Brain microvascular endothelial cell (primary cell): ENCODE measurements at regions not wholly inside any gene's neighbourhood (a gene's known extent, or its start where the extent isn't known, plus 50 kb on each side); places are given as distances from the start of the nearest gene placed in this dataset.

ENCODE experiments used
- DNase-seq: peaks from one replicate; pipeline ENCODE4 v3.0.0-alpha.2; 2020
- H3K27ac ChIP-seq: fragments of 250-450 bp; sonication (Bioruptor Pico); 2 replicates; pipeline ENCODE4 v1.5.1; 2020; ENCODE audit warnings: mild to moderate bottlenecking, moderate library complexity
- H3K27me3 ChIP-seq: fragments of 250-450 bp; sonication (Bioruptor Pico); replicated peaks from 2 replicates; pipeline ENCODE4 v1.5.1; 2020; ENCODE audit warnings: mild to moderate bottlenecking
- H3K36me3 ChIP-seq: fragments of 250-450 bp; sonication (Bioruptor Pico); replicated peaks from 2 replicates; pipeline ENCODE4 v1.5.1; 2020; ENCODE audit warnings: mild to moderate bottlenecking
- H3K4me3 ChIP-seq: 2 replicates; pipeline ENCODE4 v1.5.1; 2011; ENCODE audit warnings: low read depth, mild to moderate bottlenecking, control low read depth, low read length, moderate library complexity
- CTCF ChIP-seq: IDR thresholded peaks from 2 replicates; pipeline ENCODE4 v1.5.1; 2011; ENCODE audit warnings: low read depth, mild to moderate bottlenecking, moderate library complexity, low read length, control low read depth, inconsistent platforms; ENCODE audit errors: missing control alignments
- in situ Hi-C: cut with HindIII; loops from 2 replicates; pipeline ENCODE4 v1.10.0; 2017; ENCODE audit warnings: low sequenced_read_pairs, low pct_ligation_motif_present

GRCh38 chr12:124679047-124679446 lies 111.6 kb upstream of the NCOR2 start:
- in situ Hi-C loops, result no loop called here
- no peak for TF ChIP-seq CTCF
- no peaks in the 10 kb centered on the region for H3K36me3 ChIP-seq
- no peak overlapping the region for H3K4me3 ChIP-seq
- H3K27me3 ChIP-seq, result no peaks in the 10 kb centered on the region
- no peak overlapping the region for H3K27ac ChIP-seq
- DNase-seq, result no peak

GRCh38 chr12:124678421-124678893 lies 111.0 kb upstream of the NCOR2 start:
- in situ Hi-C loops, result no loop called here
- Histone ChIP-seq H3K36me3 (no peaks in the 10 kb centered on the region), H3K27me3 (no peaks in the 10 kb centered on the region), H3K4me3 (no peak overlapping the region), H3K27ac (no peak overlapping the region)
- DNase-seq, result no peak
- no peak for TF ChIP-seq CTCF

GRCh38 chr12:124677552-124678356 lies 110.3 kb upstream of the NCOR2 start:
- no peaks in the 10 kb centered on the region for H3K27me3 ChIP-seq
- H3K27ac ChIP-seq, result no peak overlapping the region
- no peak for DNase-seq
- TF ChIP-seq CTCF, result no peak
- no peak overlapping the region for H3K4me3 ChIP-seq
- no peaks in the 10 kb centered on the region for H3K36me3 ChIP-seq
- in situ Hi-C loops, result no loop called here

GRCh38 chr12:124676714-124677462 lies 109.5 kb upstream of the NCOR2 start:
- TF ChIP-seq CTCF, result no peak
- no peaks in the 10 kb centered on the region for H3K27me3 ChIP-seq
- no peak overlapping the region for H3K27ac ChIP-seq
- no peak overlapping the region for H3K4me3 ChIP-seq
- in situ Hi-C loops, result no loop called here
- no peak for DNase-seq
- no peaks in the 10 kb centered on the region for H3K36me3 ChIP-seq

GRCh38 chr12:124675881-124676713 lies 108.7 kb upstream of the NCOR2 start:
- in situ Hi-C loops, result no loop called here
- DNase-seq, result no peak
- H3K4me3 ChIP-seq, result no peak overlapping the region
- H3K27me3 ChIP-seq, result no peaks in the 10 kb centered on the region
- H3K27ac ChIP-seq, result no peak overlapping the region
- no peaks in the 10 kb centered on the region for H3K36me3 ChIP-seq
- no peak for TF ChIP-seq CTCF
